Astrocyte (in vitro differentiated cells and primary cell): ENCODE measurements at regions not wholly inside any gene's neighbourhood (a gene's known extent, or its start where the extent isn't known, plus 50 kb on each side); places are given as distances from the start of the nearest gene placed in this dataset.

Experiments
- CTCF ChIP-seq: IDR thresholded peaks from 2 replicates; pipeline ENCODE4 v1.5.1; 2011; ENCODE audit warnings: low read depth, mild to moderate bottlenecking, inconsistent platforms, low read length, moderate library complexity; ENCODE audit not compliant: insufficient read depth
- EZH2 ChIP-seq: IDR thresholded peaks from 2 replicates; pipeline ENCODE4 v1.6.1; 2012; ENCODE audit warnings: mild to moderate bottlenecking, low read length, inconsistent platforms; ENCODE audit not compliant: insufficient read depth

- TF ChIP-seq CTCF (no peak), EZH2 (no peak)
Observed at GRCh38 chr7:40946549-40946948, 756.3 kb downstream of the INHBA start.
